Esophagus squamous epithelium (tissue), 4 donors: ENCODE measurements at regions not wholly inside any gene's neighbourhood (a gene's known extent, or its start where the extent isn't known, plus 50 kb on each side); places are given as distances from the start of the nearest gene placed in this dataset.

Source experiments
- CTCF ChIP-seq, 6 experiments: fragments of 450-650 bp in 4 of 6; fragments of 200-600 bp in 2 of 6; sonication (generic) in 2 of 6; IDR thresholded peaks; one replicate each; pipeline ENCODE4 v1.5.1; 2016 to 2019; ENCODE audit warnings: antibody characterized with exemption in 6 of 6, mild to moderate bottlenecking in 4 of 6, moderate library complexity in 4 of 6
- POLR2A ChIP-seq, 4 donors: fragments of 450-650 bp; IDR thresholded peaks; one replicate each; pipeline ENCODE4 v1.6.1; 2017; ENCODE audit warnings: antibody characterized with exemption in 4 of 4, mild to moderate bottlenecking in 4 of 4, moderate library complexity in 3 of 4

GRCh38 chr18:39449566-39449965, 1884.0 kb upstream of the CELF4 start:
- TF ChIP-seq CTCF (IDR thresholded peaks at IDR 0.05) (no peak), POLR2A (IDR thresholded peaks at IDR 0.05) (no peak)
